Activated naive CD4-positive, alpha-beta T cell treated with anti-CD3 and anti-CD28 coated beads for 36 hours (primary cell): ENCODE measurements at regions not wholly inside any gene's neighbourhood (a gene's known extent, or its start where the extent isn't known, plus 50 kb on each side); places are given as distances from the start of the nearest gene placed in this dataset.

Source experiments
- CTCF ChIA-PET: fragments of 350-600 bp; sonication (Branson Sonifier 250); formaldehyde crosslinking; loops from one replicate; lab custom pipeline; 2021; ENCODE audit warnings: antibody characterized with exemption; lab: Charles Lee
- DNase-seq: peaks from one replicate; pipeline ENCODE4 v3.0.0-alpha.2; 2020
- H3K27ac Mint-ChIP-seq: one replicate; pipeline ENCODE4 v1.8.0; 2021; ENCODE audit warnings: mild to moderate bottlenecking, mixed read lengths
- H3K27me3 Mint-ChIP-seq: one replicate; pipeline ENCODE4 v1.8.0; 2021; ENCODE audit warnings: low read depth, mixed read lengths
- H3K36me3 Mint-ChIP-seq: one replicate; pipeline ENCODE4 v1.8.0; 2021; ENCODE audit warnings: low read depth, mixed read lengths
- H3K4me1 Mint-ChIP-seq: one replicate; pipeline ENCODE4 v1.8.0; 2021; ENCODE audit warnings: low read depth, mixed read lengths
- H3K4me3 Mint-ChIP-seq: one replicate; pipeline ENCODE4 v1.8.0; 2021; ENCODE audit warnings: mild to moderate bottlenecking, moderate library complexity, mixed read lengths
- H3K9me3 Mint-ChIP-seq: one replicate; pipeline ENCODE4 v1.8.0; 2021; ENCODE audit warnings: mixed read lengths
- intact Hi-C: fragments of 100-400 bp; cut with micrococcal nuclease; formaldehyde crosslinking; loops from one replicate; pipeline ENCODE4 v1.15.1; 2023

DNA sequence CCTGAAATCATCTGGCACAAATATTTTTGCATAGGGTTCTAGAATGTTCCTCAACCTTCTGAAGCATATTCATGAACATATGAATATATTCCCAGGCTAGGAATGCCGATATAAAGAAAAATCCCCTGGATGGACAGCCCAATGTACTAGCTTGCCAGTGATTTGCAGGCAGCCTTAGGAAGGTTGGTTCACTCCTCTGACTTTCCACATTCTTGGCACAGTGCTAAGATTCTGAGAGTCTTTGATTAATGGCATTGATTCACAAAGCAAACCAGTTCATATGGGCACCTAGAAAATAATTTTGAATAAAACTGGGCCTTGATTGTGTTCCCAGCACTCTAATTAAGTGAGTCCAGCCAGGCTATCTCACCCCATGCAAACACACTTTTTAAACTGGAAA is 56.9 kb upstream of the ENPP4 start:
- CTCF ChIA-PET: no interaction called here
- Mint-ChIP-seq H3K27me3 (no peaks in the 10 kb centered on the region), H3K36me3 (no peaks in the 10 kb centered on the region), H3K9me3 (peaks cover 5% of the 10 kb centered on the region), H3K4me1 (peaks cover 2% of the 10 kb centered on the region), H3K27ac (no peak overlapping the region), H3K4me3 (no peak overlapping the region)
- intact Hi-C loops: no loop called here
- no peak for DNase-seq

- Mint-ChIP-seq H3K9me3 (no peaks in the 10 kb centered on the region), H3K36me3 (no peaks in the 10 kb centered on the region), H3K4me3 (no peak overlapping the region), H3K27ac (no peak overlapping the region), H3K4me1 (peaks cover 10% of the 10 kb centered on the region), H3K27me3 (no peaks in the 10 kb centered on the region)
- intact Hi-C loops: no loop called here
- DNase-seq: peak; percentile 45
- CTCF ChIA-PET: interaction anchor here (0.7 kb wide), 2 partner anchors 35 to 313 kb away, joined by 3 to 5 read pairs; no protein-coding TSS in a partner anchor
Measured at GRCh38 chr6:46078294-46078693, 51.5 kb upstream of the ENPP4 start.

GRCh38 chr6:46079061-46079460 is 50.7 kb upstream of the ENPP4 start:
- no peak for DNase-seq
- CTCF ChIA-PET: interaction anchor here (1.1 to 3.2 kb wide), 2 partner anchors 12 to 331 kb away, joined by 3 to 20 read pairs; no protein-coding TSS in a partner anchor
- Mint-ChIP-seq H3K4me1 (peaks cover 10% of the 10 kb centered on the region), H3K27ac (no peak overlapping the region), H3K27me3 (no peaks in the 10 kb centered on the region), H3K9me3 (no peaks in the 10 kb centered on the region), H3K4me3 (no peak overlapping the region), H3K36me3 (no peaks in the 10 kb centered on the region)
- intact Hi-C loops: no loop called here
